Loucy (cell line): ENCODE measurements at regions not wholly inside any gene's neighbourhood (a gene's known extent, or its start where the extent isn't known, plus 50 kb on each side); places are given as distances from the start of the nearest gene placed in this dataset.

ENCODE experiments used
- CTCF ChIP-seq: fragments of 200-600 bp; sonication (generic); conservative IDR thresholded peaks from 2 replicates; pipeline ENCODE4 v1.5.1; 2014; ENCODE audit warnings: mild to moderate bottlenecking, antibody characterized with exemption, low read length
- EZH2phosphoT487 ChIP-seq: fragments of 200-600 bp; IDR thresholded peaks from 2 replicates; pipeline ENCODE4 v1.6.1; 2018; ENCODE audit warnings: antibody characterized with exemption, mild to moderate bottlenecking, moderate library complexity, borderline replicate concordance

- no peak for TF ChIP-seq CTCF
- TF ChIP-seq EZH2phosphoT487 = no peak
Observed at GRCh38 chr7:23944131-23944530, 234.1 kb downstream of the STK31 start.
